Caki2 (cell line): ENCODE measurements at regions not wholly inside any gene's neighbourhood (a gene's known extent, or its start where the extent isn't known, plus 50 kb on each side); places are given as distances from the start of the nearest gene placed in this dataset.
"Not testable (repeated sequence)": the region's sequence is repeated elsewhere in the genome, so short reads cannot be mapped to it uniquely, and the experiment has no call there.

ENCODE experiments used
- DNase-seq: peaks from one replicate; pipeline ENCODE4 v3.0.0-alpha.2; 2015; ENCODE audit warnings: low read depth
- in situ Hi-C: cut with HindIII; loops from 2 replicates; pipeline ENCODE4 v1.10.0; 2016; ENCODE audit warnings: low sequenced_read_pairs, low pct_unique_long_range_greater_than_20kb, mixed read lengths

DNA sequence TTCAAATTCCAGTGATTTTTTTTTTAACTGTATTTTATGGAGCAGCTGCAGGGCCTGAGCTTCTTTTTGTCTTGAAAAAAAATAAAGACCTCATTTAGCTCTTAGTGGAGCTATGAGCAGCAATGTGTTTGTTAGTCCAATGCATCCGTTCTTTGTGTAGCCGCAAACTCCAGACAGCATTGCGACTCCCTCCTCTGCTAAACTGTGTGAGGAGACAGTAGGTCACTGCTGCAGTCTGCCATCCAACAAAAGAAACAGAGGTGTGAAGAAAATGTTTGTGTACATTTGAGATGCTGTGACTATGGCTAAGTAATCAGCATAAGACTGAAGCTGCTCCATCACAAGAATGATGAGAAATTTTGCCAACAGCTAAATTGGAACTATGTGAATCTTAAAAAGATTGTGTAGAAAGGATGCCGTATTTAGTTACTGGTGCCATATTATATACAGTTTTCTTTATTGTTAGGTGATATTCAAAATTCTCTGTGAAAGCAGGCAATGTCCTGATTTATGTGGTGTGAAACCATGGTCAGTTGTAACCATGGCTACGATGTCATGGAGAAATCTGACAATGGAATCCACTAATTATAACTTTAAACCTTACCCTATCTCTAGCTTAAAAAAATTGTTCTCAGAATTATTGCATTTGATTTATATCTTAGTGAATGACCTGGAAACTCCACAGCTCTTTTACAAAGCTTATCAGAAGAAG lies 428.8 kb upstream of the EPHA7 start:
- DNase-seq: no peak
- in situ Hi-C loops: no loop called here

DNA sequence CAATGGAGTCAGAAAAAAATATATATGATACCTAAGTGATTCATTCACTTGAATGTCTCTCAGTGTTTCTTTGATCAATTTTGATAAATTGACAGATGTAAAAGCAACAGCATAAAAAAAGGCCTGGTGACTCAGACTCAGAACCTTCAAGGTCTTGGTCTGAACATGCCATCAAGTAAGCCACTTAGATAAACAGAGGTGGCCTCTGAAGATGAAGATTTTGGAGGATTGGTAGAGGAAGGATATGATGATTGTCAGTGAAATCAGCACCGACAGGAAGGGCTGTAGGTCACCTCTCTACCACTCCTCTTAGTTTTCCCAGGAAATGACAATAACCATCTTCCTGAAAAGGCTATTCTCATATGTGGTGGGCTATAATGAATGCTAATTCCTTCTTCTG lies 422.8 kb upstream of the EPHA7 start:
- no peak for DNase-seq
- in situ Hi-C loops: no loop called here

DNA sequence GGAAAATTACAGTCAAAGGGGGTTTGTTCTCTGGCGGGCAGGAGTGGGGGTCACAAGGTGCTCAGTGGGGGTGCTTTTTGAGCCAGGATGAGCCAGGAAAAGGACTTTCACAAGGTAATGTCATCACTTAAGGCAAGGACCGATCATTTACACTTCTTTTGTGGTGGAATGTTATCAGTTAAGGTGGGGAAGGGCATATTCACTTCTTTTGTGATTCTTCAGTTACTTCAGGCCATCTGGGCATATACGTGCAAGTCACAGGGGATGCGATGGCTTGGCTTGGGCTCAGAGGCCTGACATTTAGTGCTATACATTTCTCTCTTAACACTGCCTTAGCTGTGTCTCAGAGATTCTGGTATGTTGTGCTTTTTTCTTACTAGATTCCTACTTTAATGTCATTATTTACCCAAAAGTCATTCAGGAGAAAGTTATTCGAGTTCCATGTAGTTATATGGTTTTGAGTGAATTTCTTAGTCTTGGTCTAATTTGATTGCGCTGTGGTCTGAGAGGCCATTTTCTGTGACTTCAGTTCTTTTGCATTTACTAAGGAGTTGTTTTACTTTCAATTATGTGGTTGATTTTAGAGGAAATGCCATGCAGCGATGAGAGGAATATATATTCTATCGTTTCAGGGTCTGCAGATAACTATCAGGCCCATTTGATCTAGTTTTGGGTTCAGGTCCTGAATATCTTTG lies 416.2 kb upstream of the EPHA7 start:
- DNase-seq, in situ Hi-C loops: not testable (repeated sequence)

DNA sequence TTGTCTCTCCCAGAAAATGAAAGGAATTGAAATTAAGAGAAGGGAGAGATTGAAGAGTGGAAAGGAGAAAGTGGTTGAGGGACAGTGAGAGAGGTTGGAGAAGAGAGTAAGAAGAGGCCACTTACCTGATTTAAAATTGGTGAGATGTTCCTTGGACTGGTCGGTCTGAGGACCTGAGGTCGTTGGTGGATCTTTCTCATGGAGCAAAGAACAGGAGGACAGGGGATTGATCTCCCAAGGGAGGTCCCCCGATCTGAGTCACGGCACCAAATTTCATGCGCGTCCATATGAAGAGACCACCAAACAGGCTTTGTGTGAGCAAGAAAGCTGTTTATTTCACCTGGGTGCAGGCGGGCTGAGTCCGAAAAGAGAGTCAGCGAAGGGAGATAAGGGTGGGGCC lies 415.7 kb upstream of the EPHA7 start:
- in situ Hi-C loops, DNase-seq: not testable (repeated sequence)

DNA sequence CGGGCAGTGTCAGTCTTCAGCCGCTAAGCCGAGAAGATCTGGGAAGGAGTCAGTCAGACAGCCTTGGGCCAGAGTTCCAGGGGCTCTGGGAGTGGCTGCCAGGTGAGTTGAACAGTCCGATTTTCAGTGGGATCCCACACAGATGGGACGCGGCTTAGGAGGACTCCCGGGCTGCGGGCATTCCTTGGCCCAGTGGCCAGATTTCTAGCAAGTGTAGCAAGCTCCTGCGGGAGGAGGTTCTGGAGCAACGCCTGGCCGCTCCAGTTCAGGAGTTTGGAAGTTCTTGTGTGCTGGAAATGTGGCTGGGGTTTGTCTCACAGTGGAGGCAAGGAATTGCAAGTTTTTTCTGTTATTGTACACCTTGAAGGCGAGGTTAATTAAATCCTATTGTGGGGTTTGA lies 414.0 kb upstream of the EPHA7 start:
- in situ Hi-C loops: not testable (repeated sequence)

DNA sequence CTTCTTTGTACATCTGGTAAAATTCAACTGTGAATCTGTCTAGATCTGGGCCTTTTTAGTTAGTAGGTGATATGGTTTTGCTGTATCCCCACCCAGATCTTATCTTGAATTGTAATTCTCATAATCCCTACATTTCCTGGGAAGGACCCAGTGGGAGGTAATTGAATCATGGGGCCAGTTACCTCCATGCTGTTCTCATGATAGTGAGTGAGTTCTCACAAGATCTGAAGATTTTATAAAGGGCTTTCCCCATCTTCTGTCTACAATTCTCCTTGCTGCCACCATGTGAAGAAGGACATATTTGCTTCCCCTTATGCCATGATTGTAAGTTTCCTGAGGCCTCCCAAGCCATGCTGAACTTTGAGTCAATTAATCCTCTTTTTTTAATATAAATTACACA lies 410.4 kb upstream of the EPHA7 start:
- DNase-seq, in situ Hi-C loops: not testable (repeated sequence)

More for the DNA sequence above, 414.0 kb upstream of the EPHA7 start:
- not testable (repeated sequence) for DNase-seq

DNA sequence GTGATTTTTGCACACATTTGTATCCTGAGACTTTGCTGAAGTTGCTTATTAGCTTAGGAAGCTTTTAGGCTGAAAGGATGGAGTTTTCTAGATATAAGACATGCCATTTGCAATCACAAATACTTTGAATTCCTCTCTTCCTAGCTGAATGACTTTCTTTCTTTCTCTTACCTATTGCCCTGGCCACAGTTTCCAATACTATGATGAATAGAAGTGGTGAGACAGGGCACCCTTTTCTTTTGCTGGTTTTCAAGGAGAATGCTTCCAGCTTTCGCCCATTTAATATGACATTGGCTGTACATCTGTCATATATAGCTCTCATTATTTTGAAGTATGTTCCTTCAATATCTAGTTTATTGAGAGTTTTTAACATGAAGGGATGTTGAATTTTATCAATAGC lies 409.6 kb upstream of the EPHA7 start:
- DNase-seq: no peak
- in situ Hi-C loops: no loop called here

DNA sequence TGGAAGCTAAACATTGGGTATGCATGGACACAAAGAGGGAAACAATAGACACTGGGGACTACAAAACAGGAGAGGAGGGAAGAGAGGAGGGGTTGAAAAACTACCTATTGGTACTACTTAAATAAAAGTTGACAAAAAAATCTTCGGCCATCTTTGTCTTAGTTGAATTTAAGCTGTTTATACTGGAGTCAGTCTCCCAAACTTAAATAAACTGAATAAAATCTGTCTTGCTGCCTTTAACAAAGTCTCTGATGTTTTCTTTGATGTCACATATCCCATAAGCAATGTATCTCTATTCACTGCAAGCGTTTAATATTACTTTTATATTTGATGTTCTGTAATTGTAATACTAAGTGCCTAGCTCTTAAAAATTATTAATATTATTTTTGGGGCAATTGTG lies 409.2 kb upstream of the EPHA7 start:
- in situ Hi-C loops: no loop called here
- DNase-seq: no peak

DNA sequence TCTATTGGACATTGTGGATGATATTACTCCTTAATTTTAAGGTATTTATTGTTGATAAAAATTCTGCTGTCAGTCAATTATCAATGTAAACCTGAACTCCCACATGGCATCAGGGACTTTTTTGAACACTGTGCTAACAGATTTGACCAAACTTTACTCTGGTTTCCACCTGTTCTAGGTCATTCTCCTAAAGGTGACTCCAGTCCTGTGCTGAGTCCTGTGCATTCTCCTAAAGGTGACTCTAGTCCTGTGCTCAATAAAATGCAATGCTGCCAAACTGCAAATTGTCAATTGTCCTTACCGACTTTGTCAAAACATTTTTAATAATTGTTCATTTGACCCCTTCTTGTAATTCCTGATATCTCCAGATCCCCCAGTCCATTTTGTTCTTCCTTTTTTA lies 408.4 kb upstream of the EPHA7 start:
- in situ Hi-C loops: no loop called here
- DNase-seq: no peak

DNA sequence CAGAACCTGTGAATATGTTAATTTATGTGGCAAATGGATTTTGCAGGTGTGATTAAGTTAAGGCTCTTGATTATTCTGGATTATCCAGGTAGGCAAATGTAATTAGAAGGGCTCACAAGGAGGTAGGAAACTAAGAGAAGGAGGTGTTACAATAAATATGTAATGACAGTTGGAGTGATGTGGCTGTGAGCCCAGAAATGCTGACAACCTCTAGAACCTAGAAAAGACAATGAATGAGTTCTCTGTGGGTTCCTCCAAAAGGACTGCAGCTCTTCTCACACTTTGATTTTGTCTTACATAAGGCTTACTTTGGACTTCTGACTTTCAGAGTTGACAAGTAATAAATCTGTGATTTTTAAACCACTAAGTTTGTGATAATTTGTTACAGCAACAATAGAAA lies 406.6 kb upstream of the EPHA7 start:
- in situ Hi-C loops: no loop called here
- DNase-seq: no peak

DNA sequence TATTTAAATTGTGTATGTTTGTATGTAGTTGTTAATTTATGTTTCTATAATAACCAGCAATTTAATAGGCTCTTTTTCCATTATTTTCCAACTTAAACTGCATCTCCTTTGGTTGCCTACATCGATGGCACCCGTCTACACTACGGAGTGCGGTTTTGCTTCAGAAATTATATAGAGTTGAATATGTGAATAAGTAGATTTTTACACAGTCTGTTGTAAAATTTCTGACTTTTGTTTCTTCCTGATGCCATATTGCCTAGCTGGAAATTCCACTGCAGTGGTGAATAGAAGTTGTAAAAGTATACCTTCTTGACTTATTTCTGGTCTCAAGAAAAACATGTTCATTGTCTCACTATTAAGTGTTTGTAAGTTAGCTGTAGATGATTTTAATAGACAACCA lies 404.1 kb upstream of the EPHA7 start:
- DNase-seq: no peak
- in situ Hi-C loops: no loop called here

DNA sequence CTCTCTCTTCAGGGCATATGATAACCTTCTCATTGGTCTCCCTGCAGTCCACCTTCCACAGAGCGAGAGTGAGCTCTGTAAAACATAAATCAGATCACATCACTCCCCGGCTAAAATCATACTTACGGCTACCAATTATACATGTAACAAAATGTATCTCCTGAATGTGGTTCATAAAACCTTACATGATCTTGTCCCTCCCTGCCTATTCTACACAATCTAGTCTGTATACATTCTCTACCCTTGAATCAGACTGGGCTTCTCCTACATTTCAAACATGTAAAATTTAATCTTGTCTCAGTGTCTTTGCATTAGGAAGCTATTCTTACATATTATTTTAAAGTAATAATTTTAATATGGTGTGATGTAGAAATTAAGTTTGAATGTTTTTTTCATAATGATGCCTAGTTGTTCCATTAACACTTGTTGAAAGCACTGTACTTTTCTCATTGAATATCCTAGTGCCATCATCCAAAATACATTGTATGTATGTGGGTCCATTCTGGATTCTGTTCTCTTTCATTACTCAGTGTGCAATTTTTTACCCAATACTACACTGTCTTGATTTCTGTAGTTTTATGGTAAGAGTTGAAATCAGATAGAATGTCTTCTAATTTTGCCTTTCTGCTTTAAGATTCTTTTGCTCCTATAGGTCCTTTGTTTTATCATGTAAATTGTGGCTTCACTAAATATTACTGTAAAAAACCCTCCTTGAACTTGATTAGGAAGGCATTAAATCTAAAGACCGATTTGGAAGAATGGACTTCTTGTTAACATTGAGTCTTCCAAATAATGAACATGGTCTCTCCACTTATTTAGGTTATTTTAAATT lies 403.3 kb upstream of the EPHA7 start:
- in situ Hi-C loops: no loop called here
- no peak for DNase-seq

DNA sequence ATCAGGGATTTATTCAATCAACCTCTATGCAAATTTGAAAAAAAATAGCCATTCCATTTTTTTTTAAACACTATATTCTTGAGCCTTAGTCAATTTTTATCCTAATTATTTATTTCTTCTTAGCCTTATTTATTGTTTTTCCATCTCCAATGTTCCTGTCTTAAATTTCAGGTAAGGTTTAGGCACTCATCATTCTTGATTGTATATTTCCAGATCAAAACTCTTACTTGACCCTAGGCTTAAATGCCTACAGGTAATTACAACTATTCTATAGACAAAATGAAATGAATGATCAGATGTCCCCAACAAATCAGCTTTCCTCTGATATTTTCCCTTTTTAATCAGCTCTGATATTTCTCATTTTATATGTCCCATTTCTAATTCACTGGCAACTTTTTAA lies 402.6 kb upstream of the EPHA7 start:
- DNase-seq: no peak
- in situ Hi-C loops: no loop called here

DNA sequence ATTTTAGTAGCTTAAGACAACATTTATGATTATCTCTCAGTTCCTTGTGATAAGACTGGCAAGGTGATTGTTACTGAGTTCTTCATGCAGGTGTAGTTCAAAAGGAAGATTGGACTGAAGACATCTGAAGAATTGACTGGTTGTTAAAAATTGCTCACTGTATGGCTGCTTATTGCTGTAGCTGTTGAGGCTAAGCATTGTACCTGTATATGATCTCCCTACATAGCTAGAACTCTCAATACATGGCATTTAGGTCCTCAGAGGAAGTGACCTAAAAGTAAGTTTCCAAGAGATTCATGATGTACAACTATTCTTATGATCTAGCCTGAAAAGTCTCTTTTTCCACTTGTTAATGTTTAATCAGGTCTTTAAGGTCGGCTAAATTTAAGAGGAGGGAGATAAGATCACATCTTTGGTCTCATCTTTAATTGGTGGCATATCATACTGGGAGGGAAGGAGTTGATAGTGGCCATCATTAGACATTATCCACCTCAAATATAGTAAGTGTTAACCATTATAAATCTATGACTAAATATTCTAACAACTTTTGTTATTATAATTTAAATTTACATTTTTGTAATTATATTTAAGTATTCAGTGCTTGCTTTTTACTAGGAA lies 401.2 kb upstream of the EPHA7 start:
- DNase-seq: no peak

DNA sequence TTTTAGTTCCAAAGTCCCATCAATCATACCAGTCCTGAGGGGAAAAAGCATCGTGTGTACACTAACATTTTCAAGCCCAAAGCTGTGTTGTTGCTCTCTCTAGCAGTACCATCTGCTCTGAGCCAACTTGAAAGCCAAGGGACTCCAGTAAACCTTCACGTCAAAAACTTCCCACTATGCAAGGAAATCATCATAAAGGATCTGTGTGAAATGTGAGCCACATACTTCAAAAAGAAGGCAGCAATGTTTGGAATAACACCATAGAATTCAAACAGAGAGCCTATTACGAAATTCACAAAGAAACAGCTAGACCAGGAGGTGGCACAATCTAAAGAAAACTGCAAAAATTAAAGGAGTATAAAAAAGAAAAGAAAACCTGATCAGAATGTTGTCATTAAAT lies 399.8 kb upstream of the EPHA7 start:
- in situ Hi-C loops: no loop called here
- no peak for DNase-seq

More for the DNA sequence above, 401.2 kb upstream of the EPHA7 start:
- in situ Hi-C loops: no loop called here

DNA sequence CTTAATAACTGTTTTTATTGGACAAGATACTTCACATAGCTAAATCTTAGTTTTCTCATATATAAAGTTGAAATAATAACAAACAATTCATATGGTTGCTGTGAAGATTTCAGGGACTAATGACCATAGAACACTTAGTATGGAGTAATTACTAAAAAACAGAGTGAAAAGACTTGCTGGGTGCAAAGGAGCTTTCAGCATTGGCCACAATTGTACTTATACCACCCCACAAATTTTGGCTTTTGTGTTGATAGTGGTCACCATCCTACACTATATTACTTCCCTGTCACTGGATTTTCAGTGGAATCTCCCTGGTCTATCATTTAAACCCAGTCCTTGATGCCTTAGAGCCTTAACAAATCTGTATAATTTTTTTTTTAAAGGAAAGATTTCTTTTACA lies 398.6 kb upstream of the EPHA7 start:
- no peak for DNase-seq
- in situ Hi-C loops: no loop called here

DNA sequence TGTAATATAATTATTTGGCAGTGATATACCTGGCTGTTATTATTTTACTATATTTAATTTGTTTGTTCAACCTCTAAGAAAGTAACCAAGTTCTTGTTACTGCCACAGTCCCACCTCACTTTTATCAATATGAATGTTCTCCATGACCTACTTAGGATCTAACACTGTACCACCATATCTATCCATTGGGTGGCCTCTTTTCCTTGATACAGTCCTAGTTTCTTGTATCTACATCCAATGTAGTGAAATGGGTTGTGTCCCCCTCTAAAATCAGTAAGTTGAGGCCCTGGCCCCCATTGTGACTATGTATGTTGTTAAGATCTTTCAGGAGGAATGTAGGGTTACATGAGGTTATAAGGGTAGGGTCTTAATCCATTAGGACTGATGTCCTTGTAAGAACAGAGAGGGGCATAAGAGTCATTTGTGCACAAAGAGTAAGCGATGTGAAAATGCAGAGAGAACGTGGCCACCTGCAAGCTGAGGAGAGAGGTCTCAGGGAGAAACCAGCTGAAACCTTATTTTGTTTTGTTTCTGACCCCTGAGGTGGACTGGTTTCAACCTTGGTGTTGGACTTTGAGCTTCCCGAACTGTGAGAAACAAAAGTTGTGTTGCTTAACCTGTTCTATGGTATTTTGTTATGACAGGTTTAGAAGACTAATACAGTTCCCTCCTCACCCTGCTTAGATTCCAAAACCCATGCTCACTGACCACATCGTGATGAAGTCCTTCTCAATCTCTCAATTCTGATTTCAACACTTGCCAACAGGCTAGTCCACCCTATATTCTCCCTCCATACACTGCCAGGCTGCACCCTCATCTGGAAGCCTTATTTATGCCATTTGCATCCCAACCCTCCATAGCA lies 387.3 kb upstream of the EPHA7 start:
- no peak for DNase-seq
- in situ Hi-C loops: no loop called here
